ENCODE measurements at regions not wholly inside any gene's neighbourhood (a gene's known extent, or its start where the extent isn't known, plus 50 kb on each side); places are given as distances from the start of the nearest gene placed in this dataset.

GRCh38 chr1:239457491-239458143 is 71.2 kb downstream of the CHRM3 start:
- TF ChIP-seq, protein P1, sequence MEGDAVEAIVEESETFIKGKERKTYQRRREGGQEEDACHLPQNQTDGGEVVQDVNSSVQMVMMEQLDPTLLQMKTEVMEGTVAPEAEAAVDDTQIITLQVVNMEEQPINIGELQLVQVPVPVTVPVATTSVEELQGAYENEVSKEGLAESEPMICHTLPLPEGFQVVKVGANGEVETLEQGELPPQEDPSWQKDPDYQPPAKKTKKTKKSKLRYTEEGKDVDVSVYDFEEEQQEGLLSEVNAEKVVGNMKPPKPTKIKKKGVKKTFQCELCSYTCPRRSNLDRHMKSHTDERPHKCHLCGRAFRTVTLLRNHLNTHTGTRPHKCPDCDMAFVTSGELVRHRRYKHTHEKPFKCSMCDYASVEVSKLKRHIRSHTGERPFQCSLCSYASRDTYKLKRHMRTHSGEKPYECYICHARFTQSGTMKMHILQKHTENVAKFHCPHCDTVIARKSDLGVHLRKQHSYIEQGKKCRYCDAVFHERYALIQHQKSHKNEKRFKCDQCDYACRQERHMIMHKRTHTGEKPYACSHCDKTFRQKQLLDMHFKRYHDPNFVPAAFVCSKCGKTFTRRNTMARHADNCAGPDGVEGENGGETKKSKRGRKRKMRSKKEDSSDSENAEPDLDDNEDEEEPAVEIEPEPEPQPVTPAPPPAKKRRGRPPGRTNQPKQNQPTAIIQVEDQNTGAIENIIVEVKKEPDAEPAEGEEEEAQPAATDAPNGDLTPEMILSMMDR (IDR thresholded peaks at IDR 0.05) = no peak
- no peak for TF ChIP-seq CHD4 (IDR thresholded peaks at IDR 0.05; ENCODE audit: borderline replicate concordance)
- TF ChIP-seq POLR2AphosphoS2 (conservative IDR thresholded peaks at IDR 0.05; ENCODE audit: low read length) = no peak
- TF ChIP-seq, protein P2, sequence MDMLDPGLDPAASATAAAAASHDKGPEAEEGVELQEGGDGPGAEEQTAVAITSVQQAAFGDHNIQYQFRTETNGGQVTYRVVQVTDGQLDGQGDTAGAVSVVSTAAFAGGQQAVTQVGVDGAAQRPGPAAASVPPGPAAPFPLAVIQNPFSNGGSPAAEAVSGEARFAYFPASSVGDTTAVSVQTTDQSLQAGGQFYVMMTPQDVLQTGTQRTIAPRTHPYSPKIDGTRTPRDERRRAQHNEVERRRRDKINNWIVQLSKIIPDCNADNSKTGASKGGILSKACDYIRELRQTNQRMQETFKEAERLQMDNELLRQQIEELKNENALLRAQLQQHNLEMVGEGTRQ (IDR thresholded peaks at IDR 0.05) = no peak
- no peak for TF ChIP-seq RAD21 (conservative IDR thresholded peaks at IDR 0.05 in 1 of 2, IDR thresholded peaks at IDR 0.05 in 1 of 2)
- TF ChIP-seq EP300 (IDR thresholded peaks at IDR 0.05) = no peak
- no peak for TF ChIP-seq NR3C1 (IDR thresholded peaks at IDR 0.05)
- no peak for TF ChIP-seq ESRRA (IDR thresholded peaks at IDR 0.05; ENCODE audit: borderline replicate concordance, low read length)
- TF ChIP-seq RNF2 (IDR thresholded peaks at IDR 0.05; ENCODE audit: borderline replicate concordance, low read depth) = no peak

Data from A549 (cell line).